ENCODE measurements at regions not wholly inside any gene's neighbourhood (a gene's known extent, or its start where the extent isn't known, plus 50 kb on each side); places are given as distances from the start of the nearest gene placed in this dataset.
A peak's percentile ranks its signal among the peaks of the same experiment; 100 is the strongest.

- TF ChIP-seq EZH2 (IDR thresholded peaks at IDR 0.05; ENCODE audit: insufficient read depth, poor library complexity, severe bottlenecking) = no peak
- 0 out of 2 replicates have a peak, but pooled peaks have one; percentile 67 for TF ChIP-seq EZH2phosphoT487 (IDR thresholded peaks at IDR 0.05; ENCODE audit: insufficient read depth, low read depth)
These were observed 434.5 kb upstream of the RGMA start for GRCh38 chr15:93523481-93523880.
